Activated T-helper 9 cell treated with anti-CD3 and anti-CD28 coated beads, Interleukin-2, amount 50 U/mL, for 16 hours (primary cell): ENCODE measurements at regions not wholly inside any gene's neighbourhood (a gene's known extent, or its start where the extent isn't known, plus 50 kb on each side); places are given as distances from the start of the nearest gene placed in this dataset.
"Not testable (repeated sequence)": the region's sequence is repeated elsewhere in the genome, so short reads cannot be mapped to it uniquely, and the experiment has no call there.

Experiments used
- DNase-seq: peaks from one replicate; pipeline ENCODE4 v3.0.0-alpha.2; 2020; ENCODE audit warnings: low read depth

DNA sequence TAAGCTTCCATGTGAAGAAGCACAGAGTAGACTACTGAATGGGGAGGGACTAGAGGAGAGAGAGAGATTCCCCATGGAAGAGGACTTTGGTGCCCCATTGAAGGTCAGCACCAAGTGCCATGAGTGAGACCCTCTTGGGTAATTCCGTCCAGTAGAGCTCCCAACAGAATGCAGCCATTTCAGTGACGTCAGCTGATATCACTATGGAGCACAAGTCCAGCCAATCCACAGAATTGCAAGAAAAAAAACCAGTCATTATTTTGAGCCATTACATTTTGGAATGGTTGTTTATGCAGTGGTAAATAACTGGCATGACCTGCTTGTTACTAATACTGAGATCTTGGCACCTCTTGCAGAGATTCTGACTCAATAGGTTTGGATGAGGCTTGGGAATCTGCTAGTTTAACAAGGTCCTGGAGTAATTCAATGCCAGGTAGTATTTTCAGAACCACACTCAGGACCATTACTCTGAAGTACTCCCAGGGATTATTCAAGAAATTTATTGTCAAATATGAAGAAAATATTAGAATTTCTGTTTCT, 52.6 kb upstream of the SP8 start:
- no peak for DNase-seq

DNA sequence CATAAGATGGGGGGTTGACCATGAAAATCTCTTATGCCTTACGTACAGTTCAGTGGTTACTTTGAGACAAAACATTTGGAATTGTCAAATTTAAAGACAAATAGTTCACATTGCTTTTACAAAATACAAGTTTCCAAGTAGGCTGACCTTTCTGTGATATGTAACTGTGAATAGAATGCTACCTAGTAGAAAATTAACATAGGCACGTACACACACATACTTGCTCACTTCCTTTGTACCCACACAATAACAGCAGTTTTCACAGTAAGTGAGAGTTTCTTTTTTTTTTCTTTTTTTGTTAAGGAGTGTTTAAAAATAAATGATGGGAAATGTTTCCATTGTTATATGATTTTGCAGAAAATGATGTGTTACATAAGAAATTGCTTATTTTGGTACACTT, 53.3 kb upstream of the SP8 start:
- no peak for DNase-seq

DNA sequence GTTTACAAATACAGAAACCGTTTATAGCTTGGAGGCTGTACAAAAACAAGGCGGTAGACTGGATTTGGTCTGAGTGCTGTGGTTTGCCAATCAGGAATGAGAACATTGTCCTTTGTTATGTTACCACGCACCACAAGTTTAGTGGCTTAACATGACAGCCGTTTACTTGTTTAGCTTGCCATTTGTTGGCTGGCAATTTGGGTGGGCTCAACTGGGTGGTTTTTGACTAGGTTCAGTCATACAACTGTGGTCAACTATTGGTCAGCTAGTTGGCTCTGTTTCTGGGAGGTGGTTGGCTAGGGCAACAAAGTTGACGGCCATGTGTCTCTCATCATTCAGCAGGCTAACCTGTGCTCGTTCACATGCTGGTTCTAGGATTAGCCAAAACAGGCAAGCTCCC, 60.1 kb upstream of the SP8 start:
- DNase-seq: no peak

DNA sequence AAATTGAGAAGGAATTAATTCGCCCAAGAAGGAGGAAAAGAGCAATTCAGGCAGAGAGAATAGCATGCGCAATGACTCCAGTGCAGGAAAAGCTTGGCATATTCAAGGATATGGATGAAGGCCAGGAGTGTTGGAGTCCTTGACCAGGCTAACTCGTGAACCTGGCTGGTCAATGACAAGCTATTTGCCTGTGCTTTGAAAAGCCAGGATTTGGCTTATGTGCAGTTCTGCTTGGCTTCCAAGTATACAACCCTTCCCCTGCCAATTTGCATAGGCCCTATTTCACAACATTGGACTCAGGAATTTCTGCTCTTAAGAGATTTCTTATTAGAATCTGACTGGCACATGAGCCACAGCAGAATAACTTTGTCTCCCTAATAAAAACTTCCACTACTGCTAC, 72.3 kb upstream of the SP8 start:
- DNase-seq: no peak

DNA sequence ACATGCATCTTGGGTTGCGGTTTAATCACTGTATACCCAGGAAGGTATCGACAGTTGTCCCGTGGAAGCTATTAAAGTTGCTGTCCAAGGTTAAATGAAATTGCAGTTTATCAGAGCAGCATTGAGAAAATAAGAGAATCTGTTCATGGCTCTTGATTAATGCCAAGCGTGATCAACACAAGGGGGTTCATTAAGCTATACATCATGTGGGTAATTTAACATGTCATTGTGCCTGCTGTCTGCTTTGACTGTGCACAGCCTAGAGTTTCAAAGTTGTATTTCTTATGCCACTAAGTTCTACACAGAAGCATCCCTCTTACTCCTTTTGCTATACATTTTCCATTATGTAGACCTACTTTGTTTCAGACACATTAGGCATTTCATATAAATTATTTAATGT, 74.8 kb upstream of the SP8 start:
- DNase-seq: no peak

DNA sequence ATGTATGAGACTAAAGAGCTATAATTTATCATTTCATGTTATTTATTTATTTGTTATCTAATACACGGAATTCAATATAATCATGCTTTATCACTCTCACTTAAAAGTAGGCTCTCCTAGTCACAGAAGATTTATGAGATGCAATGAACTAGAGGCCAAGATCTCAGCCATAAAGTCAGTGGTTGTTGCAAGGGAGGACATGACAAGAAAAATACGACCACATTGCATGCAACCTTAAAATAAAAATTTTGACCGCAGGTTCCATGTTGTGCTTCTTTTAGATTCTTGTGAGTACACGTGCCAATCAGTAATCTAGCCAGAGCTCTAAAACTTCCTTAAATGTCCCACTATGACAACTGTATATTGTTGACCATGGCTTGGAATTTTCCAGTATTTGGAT, 75.9 kb upstream of the SP8 start:
- DNase-seq: no peak

DNA sequence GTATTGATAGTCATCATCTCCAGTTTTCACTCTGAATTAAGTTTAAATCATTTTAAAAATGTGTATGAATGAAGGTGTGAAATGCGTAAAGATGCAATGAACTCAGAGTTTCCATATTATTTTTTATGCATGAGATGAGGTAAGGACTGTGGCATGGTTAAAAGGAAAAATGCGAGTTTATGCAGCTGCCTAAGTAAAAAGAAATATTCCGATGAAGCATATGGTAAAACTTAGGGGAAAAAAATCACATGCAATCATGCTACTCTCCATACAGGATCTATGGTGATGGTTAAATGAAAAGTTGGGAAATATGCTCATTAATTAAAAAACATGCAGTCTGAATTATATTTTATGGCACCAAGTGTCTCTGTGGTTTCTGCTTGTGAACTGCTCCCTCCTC, 77.5 kb upstream of the SP8 start:
- no peak for DNase-seq

DNA sequence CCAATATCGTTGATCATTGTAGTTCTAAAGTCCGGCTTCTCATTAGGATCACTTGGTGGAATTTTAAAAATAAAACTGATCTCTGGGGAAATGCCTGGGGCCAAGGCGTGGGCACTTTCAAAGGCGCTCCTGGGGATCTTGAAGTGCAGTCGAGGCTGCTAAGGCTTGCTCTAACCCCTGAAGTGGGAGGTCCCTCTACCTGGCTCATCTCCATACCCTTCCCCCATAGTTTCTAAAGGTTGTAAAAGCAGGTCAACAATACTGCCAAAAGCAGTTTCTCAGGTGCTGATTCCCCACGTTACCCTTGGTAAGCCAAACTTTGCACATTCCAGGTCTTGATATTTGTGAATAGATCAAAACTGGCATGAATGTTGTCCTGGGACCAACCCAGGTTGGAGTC, 79.0 kb upstream of the SP8 start:
- DNase-seq: no peak

DNA sequence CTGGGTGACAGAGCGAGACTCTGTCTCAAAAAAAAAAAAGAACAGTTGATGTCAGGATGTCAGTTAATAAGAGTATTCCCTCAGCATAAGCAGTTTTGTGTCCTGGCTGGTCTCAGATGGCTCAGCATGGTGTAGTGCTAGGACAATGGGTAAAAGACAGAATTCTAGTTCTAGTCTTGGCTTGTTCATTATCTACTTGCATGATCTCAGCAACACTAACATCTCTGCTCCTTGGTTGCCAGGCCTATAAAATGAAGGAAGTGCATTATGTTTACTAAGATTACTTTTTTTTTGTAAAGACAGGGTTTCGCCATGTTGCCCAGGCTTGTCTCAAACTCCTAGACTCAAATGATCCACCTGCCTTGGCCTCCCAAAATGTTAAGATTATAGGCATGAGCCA, 84.3 kb upstream of the SP8 start:
- no peak for DNase-seq

DNA sequence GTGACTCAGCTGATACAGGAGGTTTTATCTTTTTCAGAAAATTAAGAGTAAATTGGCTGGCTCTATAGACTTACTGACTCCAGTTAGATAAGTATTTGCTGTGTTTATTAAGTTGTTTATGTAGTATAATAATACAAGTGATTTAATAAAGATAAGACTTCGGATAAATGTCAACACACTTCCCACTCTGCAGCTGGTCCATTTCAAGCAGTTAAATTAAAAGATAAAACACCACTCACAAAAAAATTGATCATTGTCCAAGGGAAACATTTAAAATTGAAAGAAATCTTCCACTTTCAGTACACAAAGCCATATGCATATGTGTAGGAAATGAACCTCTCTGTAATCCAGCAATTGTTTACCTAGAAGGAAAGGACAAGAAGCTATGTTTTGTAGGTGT, 106.1 kb upstream of the SP8 start:
- DNase-seq: no peak

DNA sequence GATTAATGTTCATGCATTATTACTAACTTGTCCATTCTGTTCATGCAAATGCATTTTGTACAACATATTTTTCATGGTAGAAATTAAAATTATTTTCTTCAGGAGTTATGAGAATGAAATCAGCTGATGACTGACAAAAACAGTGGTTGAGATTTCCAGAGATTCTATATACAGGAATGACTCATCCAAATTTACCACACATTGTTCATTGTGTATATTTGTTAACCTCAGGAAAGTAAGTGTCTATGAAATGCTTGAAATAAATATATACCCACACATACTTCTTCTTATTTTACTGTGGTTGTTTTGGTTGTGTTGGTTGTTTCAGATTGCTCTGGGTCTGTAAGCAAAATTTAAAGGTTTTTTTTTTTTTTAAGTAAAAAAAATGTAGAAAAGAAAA, 108.1 kb upstream of the SP8 start:
- DNase-seq: no peak

DNA sequence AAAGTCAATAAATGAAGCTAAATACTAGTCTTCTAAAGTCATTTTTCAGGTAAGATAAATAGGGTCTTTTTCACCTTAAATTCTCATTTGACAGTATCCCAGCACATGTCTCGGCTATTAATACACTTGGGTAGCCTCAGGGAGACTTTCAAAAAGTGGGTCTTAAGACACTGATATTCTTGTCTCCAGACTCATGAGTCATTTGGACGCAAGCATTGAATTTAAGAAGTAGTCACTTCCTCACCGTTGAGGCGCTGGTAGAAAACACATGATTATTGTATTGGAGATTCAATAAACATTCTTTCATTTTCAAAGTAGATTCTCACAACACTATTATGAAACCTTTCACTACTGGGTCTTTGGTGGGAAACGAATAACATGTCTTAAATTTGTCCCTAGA, 108.9 kb upstream of the SP8 start:
- no peak for DNase-seq

DNA sequence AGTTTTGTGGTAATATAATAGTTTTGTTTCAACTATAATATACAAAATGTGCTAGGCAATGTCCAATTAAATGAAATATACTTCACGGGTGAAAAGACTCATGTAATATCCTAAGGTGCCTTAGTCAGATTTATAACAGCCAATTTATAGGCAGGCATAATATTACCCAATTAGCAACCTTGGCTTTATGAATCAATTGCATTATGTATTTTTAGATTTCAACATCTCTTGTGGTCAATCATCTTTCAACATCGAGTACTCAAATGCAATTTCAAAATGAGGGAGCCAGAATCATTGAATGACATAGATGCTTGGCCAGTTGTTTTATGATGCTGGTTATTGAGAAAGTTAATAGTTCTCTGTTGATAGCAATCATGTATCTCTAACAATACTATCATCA, 110.3 kb upstream of the SP8 start:
- no peak for DNase-seq

DNA sequence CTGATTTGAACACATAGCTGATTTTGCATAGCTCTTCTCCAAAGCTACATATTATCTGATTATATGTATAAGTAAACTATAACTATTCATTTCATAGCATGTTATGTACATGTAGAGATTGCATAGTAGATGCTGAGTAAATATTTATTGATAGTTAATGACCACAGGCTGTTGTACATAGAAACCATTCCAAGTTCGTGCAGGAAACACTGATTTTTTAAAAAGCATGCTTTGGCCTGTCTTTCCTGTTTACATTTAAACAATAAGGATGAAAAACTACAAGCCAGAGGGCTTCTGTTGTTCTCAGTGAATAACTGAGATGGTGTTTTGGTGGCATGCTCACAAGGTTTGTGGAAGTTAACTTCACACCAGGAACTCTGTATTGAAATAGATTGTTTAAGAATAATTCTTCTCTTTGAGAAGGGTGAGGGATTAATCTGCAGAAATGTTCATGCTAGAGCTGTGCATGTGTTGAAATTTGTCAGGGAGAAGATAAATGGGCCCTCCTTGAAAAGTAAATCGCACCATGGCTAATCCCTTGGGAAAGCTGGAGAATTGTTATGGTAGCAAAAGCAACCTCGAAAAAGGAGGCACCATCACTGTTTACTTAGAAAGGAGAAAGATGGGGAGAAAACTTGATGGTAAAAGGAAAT, 120.2 kb upstream of the SP8 start:
- no peak for DNase-seq

DNA sequence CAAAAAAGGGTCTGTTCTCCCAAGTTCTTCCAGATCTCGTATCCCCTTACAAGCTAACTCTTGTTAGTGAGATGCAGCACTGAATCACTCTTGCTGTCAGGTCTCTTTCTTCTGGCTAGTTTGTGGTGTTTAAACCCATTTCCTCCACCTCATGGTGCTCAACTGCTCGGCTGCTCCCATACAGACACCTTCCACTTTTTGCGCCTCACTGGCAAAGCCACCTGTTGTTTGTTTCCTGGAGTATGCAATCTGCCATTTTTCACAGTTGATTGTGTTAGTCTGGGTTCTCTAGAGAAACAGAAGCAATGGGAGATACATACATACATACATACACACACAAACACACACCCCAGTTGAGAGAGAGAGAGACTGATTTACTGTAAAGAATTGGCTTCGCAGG, 124.4 kb upstream of the SP8 start:
- no peak for DNase-seq

DNA sequence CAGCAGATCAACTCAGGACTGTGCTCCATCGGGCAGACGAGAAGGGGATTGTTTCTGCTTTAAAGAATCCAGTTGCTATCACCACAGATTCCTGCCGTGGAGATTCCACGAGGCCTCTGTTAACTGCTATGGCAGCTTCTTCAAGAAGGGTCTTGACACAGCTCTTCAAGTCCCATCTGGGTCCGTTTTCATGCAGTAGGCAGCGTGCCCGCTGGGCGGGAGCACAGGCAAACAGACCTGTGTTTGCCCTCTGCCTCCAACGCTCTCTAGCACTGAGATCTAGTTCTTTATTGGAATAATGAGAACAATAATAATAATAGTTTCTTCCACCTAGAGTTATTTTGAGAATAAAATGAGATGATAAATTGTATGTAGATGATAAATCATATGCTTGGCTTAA, 127.2 kb upstream of the SP8 start:
- no peak for DNase-seq

DNA sequence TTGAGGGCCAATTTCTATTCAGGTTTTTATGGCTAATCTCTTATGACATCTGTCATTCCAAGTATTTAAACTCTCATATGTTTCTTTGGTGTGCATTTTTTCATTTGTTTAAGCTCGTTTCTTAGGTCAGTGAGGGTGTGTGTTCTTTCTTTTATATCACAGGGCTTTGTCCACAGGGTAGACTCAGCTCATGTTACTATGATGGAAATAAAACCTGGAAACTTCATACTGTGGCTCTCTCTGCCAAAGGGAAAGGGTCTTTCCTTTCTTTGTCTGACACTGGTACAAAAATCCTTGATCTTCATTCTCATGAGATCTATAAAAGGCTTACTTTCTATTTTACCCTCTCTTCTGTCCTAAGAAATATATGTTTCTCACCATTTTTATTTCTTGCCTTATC, 129.6 kb upstream of the SP8 start:
- no peak for DNase-seq

DNA sequence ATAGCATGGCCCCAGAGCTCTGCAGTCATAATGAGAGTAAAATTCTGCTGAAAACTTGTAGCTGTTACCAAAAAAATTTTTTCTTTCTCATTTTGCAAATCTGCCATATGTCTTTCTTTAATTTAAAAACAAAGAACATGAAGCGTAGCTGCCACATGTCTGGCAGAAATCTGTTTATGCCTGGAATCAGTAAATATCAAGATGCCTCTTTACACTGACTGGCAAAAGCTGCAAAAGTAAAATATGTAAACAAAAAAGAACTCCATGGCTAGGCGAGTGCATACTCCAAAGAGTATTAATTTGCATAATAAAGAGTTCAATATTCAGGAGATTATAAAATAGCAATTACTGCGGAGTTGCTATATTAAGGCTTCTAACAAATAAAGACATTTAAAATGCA, 130.9 kb upstream of the SP8 start:
- no peak for DNase-seq

DNA sequence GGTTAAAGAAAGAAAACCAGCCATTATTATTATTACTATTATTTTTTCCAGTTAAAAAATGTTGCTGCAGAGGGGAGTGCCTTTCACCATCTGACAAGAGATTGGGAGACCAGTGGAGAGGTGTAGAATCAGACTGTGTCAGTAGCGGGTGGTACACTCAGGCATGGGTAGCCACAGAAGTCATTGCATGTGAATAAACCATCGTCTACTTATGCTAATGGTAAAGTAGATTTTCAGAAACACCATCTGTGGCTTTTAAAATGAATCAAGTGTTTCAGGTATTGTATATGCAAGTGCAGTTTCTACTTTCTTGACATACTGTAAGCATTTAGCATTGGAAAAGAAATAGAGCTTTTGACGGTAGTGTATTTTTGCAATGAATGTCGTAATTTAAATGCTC, 131.5 kb upstream of the SP8 start:
- DNase-seq: no peak

DNA sequence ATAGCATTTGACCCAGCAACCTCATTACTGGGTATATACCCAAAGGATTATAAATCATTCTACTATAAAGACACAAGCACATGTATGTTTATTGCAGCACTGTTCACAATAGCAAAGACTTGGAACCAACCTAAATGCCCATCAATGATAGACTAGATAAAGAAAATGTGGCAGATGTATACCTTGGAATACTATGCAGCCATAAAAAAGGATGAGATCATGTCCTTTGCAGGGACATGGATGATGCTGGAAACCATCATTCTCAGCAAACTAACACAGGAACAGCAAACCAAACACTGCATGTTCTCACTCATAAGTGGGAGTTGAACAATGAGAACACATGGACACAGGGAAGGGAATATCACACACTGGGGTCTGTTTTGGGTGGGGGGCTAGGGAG, 140.5 kb upstream of the SP8 start:
- DNase-seq: not testable (repeated sequence)

DNA sequence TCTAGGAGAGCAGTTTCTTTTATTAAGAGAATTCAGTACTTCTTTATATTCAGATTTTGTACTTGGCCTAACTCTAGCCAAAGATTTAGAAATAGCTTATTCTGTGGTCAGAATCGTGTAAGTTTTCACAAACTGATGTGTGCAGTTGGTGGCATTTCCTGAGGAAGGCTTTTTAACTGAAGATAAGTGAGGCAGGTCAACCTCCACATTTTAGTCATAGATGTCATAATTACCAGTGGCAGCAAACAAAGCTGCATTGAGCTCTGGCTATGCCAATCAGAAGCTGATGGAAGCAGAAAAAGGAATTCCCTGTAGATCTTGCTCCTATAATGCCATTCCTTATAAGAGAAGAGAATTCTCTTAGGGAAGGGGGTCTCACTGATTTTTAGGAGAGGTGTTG, 141.3 kb upstream of the SP8 start:
- no peak for DNase-seq

DNA sequence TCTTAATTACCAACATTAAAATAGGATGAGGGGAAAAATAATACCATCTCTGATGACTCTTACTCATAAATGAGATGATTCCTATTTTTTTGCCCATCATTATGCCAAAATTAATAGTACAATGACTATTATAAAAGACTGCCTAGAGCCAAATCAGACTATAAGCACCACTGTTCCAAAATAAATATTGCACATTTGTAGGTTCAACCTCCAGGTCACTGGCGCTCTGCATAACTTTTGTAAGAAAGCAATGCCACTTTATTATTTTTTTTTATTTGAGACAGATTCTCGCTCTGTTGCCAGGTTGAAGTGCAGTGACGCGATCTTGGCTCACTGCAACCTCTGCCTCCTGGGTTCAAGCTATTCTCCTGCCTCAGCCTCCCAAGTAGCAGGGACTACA, 142.5 kb upstream of the SP8 start:
- DNase-seq: no peak

DNA sequence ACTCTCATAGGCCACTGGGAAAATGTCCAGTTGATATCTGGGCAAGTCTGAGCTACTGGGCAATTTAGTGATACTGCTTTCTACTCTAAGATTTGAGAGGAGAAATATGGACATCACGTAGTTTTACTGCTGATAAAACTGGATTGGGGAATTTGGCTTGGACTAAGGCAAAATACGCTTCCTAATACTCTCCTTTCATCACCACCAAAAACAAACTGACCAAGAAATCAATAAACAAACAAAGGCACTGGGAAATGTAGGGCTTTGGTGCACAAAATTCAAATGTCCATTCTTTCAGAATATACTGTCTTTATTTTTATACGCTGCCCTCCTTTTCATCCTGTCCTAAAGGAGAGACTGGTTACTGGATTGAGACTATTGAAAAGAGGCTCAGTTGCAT, 145.1 kb upstream of the SP8 start:
- DNase-seq: no peak

DNA sequence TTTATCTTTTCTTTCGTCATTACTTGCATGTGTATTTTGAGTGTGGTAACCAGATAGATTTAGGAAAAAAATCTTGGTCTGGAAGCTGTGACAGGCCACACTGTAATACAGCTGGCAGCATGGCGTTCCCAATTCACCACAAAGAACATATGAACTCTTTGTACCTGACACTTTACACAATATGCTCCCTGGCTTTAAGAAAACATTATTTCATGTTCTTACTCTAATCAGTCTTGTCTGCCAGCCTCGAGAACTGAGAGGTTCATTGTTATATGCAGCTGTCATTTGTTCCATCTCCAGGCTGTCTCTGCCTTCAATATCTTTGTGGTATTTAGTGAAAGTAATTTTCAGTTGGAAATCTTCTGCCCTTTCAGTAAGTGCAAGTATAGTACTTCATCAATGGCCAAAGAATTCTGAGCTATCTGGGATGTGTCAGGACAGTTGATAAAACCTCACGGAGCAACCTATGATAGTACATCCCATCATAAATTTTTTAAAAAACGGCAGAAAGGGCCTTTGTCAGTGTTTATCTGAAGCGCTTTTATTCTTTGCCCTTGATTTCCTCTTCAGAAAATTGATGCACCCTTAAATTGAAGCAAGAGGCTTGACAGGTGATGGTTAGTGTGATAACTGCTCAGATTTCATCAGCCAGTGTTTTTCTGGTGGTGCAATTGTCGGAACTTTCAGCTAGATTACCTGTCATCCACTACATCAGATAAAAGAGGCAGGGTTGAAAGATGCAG, 146.3 kb upstream of the SP8 start:
- no peak for DNase-seq
